Peyer's patch (tissue), 4 donors: ENCODE measurements at regions not wholly inside any gene's neighbourhood (a gene's known extent, or its start where the extent isn't known, plus 50 kb on each side); places are given as distances from the start of the nearest gene placed in this dataset.
"Not testable (repeated sequence)": the region's sequence is repeated elsewhere in the genome, so short reads cannot be mapped to it uniquely, and the experiment has no call there.

Experiments
- CTCF ChIP-seq, 6 experiments: fragments of 450-650 bp in 4 of 6; fragments of 200-600 bp in 2 of 6; sonication (generic) in 1 of 6; IDR thresholded peaks; one replicate each; pipeline ENCODE4 v1.5.1; 2017 to 2019; ENCODE audit warnings: antibody characterized with exemption in 6 of 6, mild to moderate bottlenecking in 3 of 6, moderate library complexity in 1 of 6
- POLR2A ChIP-seq, 2 donors: fragments of 450-650 bp; IDR thresholded peaks; one replicate each; pipeline ENCODE4 v1.5.1; 2017; ENCODE audit warnings: antibody characterized with exemption in 2 of 2, mild to moderate bottlenecking in 2 of 2, moderate library complexity in 2 of 2

GRCh38 chr5:97519565-97519964, 336.5 kb upstream of the RIOK2 start:
- not testable (repeated sequence) for TF ChIP-seq CTCF, POLR2A (IDR thresholded peaks at IDR 0.05)
